ENCODE measurements at regions not wholly inside any gene's neighbourhood (a gene's known extent, or its start where the extent isn't known, plus 50 kb on each side); places are given as distances from the start of the nearest gene placed in this dataset.

- H3K4me2 ChIP-seq (ENCODE audit: insufficient read depth, low read length), result no peak overlapping the region
- intact Hi-C loops (cut with micrococcal nuclease) (no loop called here), dilution Hi-C loops (cut with MboI; ENCODE audit: extremely low pct_ligation_motif_present, low sequenced_read_pairs) (no loop called here)
- ChIA-PET CTCF (no interaction called here), POLR2A (no interaction called here)
- H3K36me3 ChIP-seq (ENCODE audit: control insufficient read depth in 2 of 2, extremely low read depth in 1 of 2, insufficient read depth in 2 of 2, low read length in 2 of 2), result no peaks in the 10 kb centered on the region
- no peak overlapping the region for H2AFZ ChIP-seq (ENCODE audit: low read depth, low read length)
- H3K27me3 ChIP-seq (ENCODE audit: control insufficient read depth in 2 of 2, insufficient read depth in 2 of 2, low read length in 2 of 2), result no peaks in the 10 kb centered on the region
- no TSS peak for BruUV-seq (replicated peaks)
- H3K9me3 ChIP-seq (replicated peaks; ENCODE audit: control insufficient read depth, insufficient read depth, low read length), result no peaks in the 10 kb centered on the region
- FAIRE-seq (no peak), DNase-seq (ENCODE audit: low read depth, low spot score) (no peak)
- H3K9me1 ChIP-seq (replicated peaks; ENCODE audit: control insufficient read depth, extremely low read depth, insufficient read depth, low read length), result no peaks in the 10 kb centered on the region
- no peaks in the 10 kb centered on the region for H4K20me1 ChIP-seq (replicated peaks; ENCODE audit: control insufficient read depth, extremely low read depth, insufficient read depth, low read length)
- H3K4me1 ChIP-seq (ENCODE audit: control insufficient read depth, extremely low read depth, insufficient read depth, low read length), result no peaks in the 10 kb centered on the region
- H3K27ac ChIP-seq (ENCODE audit: insufficient read depth, low read depth, low read length), result no peak overlapping the region
- no peak overlapping the region for H3K4me3 ChIP-seq (replicated peaks in 1 of 3; ENCODE audit: insufficient read depth in 1 of 3, low read depth in 1 of 3, low read length in 3 of 3)
- TF ChIP-seq MAX (IDR thresholded peaks at IDR 0.05; ENCODE audit: insufficient read depth, insufficient read length), result no peak
- no peak for TF ChIP-seq POLR2A (IDR thresholded peaks at IDR 0.05; ENCODE audit: low read depth, low read length)
- no peak for TF ChIP-seq GATA2 (IDR thresholded peaks at IDR 0.05; ENCODE audit: insufficient read depth, insufficient read length, low read depth, low read length)
- TF ChIP-seq CTCF (IDR thresholded peaks at IDR 0.05; ENCODE audit: extremely low read depth in 1 of 2, insufficient read depth in 1 of 2, low read depth in 1 of 2, low read length in 2 of 2), result no peak
- no peak for TF ChIP-seq FOS (IDR thresholded peaks at IDR 0.05; ENCODE audit: borderline replicate concordance, insufficient read depth, low read length)
- H3K79me2 ChIP-seq (ENCODE audit: control insufficient read depth, insufficient read depth, low read length), result no peaks in the 10 kb centered on the region
- H3K9ac ChIP-seq (replicated peaks; ENCODE audit: extremely low read depth, insufficient read depth, low read length), result no peak overlapping the region
Observed at GRCh38 chr14:82342596-82342995, 808.9 kb upstream of the SEL1L start.

GRCh38 chr14:82345184-82345583 is 811.5 kb upstream of the SEL1L start:
- no peaks in the 10 kb centered on the region for H3K9me3 ChIP-seq (replicated peaks; ENCODE audit: control insufficient read depth, insufficient read depth, low read length)
- dilution Hi-C loops (cut with MboI; ENCODE audit: extremely low pct_ligation_motif_present, low sequenced_read_pairs), result no loop called here
- no peaks in the 10 kb centered on the region for H3K36me3 ChIP-seq (ENCODE audit: control insufficient read depth in 2 of 2, extremely low read depth in 1 of 2, insufficient read depth in 2 of 2, low read length in 2 of 2)
- no peak overlapping the region for H3K4me2 ChIP-seq (ENCODE audit: insufficient read depth, low read length)
- no peaks in the 10 kb centered on the region for H3K79me2 ChIP-seq (ENCODE audit: control insufficient read depth, insufficient read depth, low read length)
- POLR2A ChIA-PET, result no interaction called here
- BruUV-seq (replicated peaks), result no TSS peak
- H3K27ac ChIP-seq (ENCODE audit: insufficient read depth, low read depth, low read length), result no peak overlapping the region
- H3K4me1 ChIP-seq (ENCODE audit: control insufficient read depth, extremely low read depth, insufficient read depth, low read length), result no peaks in the 10 kb centered on the region
- H2AFZ ChIP-seq (ENCODE audit: low read depth, low read length), result no peak overlapping the region
- no peak overlapping the region for H3K4me3 ChIP-seq (replicated peaks in 1 of 3; ENCODE audit: insufficient read depth in 1 of 3, low read depth in 1 of 3, low read length in 3 of 3)
- no peak for DNase-seq (ENCODE audit: low read depth, low spot score)
- H4K20me1 ChIP-seq (replicated peaks; ENCODE audit: control insufficient read depth, extremely low read depth, insufficient read depth, low read length), result no peaks in the 10 kb centered on the region
- H3K9ac ChIP-seq (replicated peaks; ENCODE audit: extremely low read depth, insufficient read depth, low read length), result no peak overlapping the region
- no peak for FAIRE-seq
- H3K9me1 ChIP-seq (replicated peaks; ENCODE audit: control insufficient read depth, extremely low read depth, insufficient read depth, low read length), result no peaks in the 10 kb centered on the region
- CTCF ChIA-PET, result no interaction called here
- TF ChIP-seq GATA2 (IDR thresholded peaks at IDR 0.05; ENCODE audit: insufficient read depth, insufficient read length, low read depth, low read length) (no peak), MYC (IDR thresholded peaks at IDR 0.05; ENCODE audit: low read depth, low read length) (no peak), FOS (IDR thresholded peaks at IDR 0.05; ENCODE audit: borderline replicate concordance, insufficient read depth, low read length) (no peak), POLR2AphosphoS5 (IDR thresholded peaks at IDR 0.05; ENCODE audit: insufficient read depth, low read depth, low read length) (no peak), CTCF (IDR thresholded peaks at IDR 0.05; ENCODE audit: extremely low read depth in 1 of 2, insufficient read depth in 1 of 2, low read depth in 1 of 2, low read length in 2 of 2) (no peak), POLR2A (IDR thresholded peaks at IDR 0.05; ENCODE audit: low read depth, low read length) (no peak), EZH2 (IDR thresholded peaks at IDR 0.05; ENCODE audit: borderline replicate concordance, low read depth, low read length, severe bottlenecking) (no peak), MAX (IDR thresholded peaks at IDR 0.05; ENCODE audit: insufficient read depth, insufficient read length) (no peak), JUN (IDR thresholded peaks at IDR 0.05; ENCODE audit: borderline replicate concordance, insufficient read depth, insufficient read length, low read depth) (no peak)
- no peaks in the 10 kb centered on the region for H3K27me3 ChIP-seq (ENCODE audit: control insufficient read depth in 2 of 2, insufficient read depth in 2 of 2, low read length in 2 of 2)
- intact Hi-C loops (cut with micrococcal nuclease), result no loop called here
